Neutrophil (primary cell): ENCODE measurements at regions not wholly inside any gene's neighbourhood (a gene's known extent, or its start where the extent isn't known, plus 50 kb on each side); places are given as distances from the start of the nearest gene placed in this dataset.

Experiments used
- H3K27ac ChIP-seq: fragments of 200-600 bp; sonication (generic); 2 replicates; pipeline ENCODE4 v1.5.1; 2016; ENCODE audit warnings: mild to moderate bottlenecking, moderate library complexity
- H3K27me3 ChIP-seq: fragments of 200-600 bp; sonication (generic); 2 replicates; pipeline ENCODE4 v1.6.0; 2016; ENCODE audit warnings: mild to moderate bottlenecking
- H3K36me3 ChIP-seq: fragments of 200-600 bp; sonication (generic); 2 replicates; pipeline ENCODE4 v1.5.1; 2017
- H3K4me1 ChIP-seq, 2 experiments: fragments of 200-600 bp in 1 of 2; sonication (generic) in 1 of 2; 1 replicate in 1 of 2; 2 replicates in 1 of 2; pipeline versions ENCODE4 v1.5.1 to v1.6.1; 2013 to 2016; ENCODE audit warnings: low read depth in 1 of 2, low read length in 1 of 2, mild to moderate bottlenecking in 1 of 2, moderate library complexity in 1 of 2; ENCODE audit not compliant: control insufficient read depth in 1 of 2, insufficient read depth in 1 of 2
- H3K4me3 ChIP-seq, 2 experiments: fragments of 200-600 bp in 1 of 2; sonication (generic) in 1 of 2; 1 replicate in 1 of 2; 2 replicates in 1 of 2; pipeline ENCODE4 v1.5.1; 2013 to 2016; ENCODE audit warnings: low read depth in 1 of 2, low read length in 1 of 2, mild to moderate bottlenecking in 1 of 2, moderate library complexity in 1 of 2
- H3K9me3 ChIP-seq: fragments of 200-600 bp; sonication (generic); 2 replicates; pipeline ENCODE4 v1.5.1; 2016
- CTCF ChIP-seq: fragments of 200-600 bp; sonication (generic); IDR thresholded peaks from 2 replicates; pipeline ENCODE4 v1.5.1; 2016; ENCODE audit warnings: antibody characterized with exemption

GRCh38 chr5:34598177-34598794, 57.8 kb upstream of the RAI14 start:
- no peak for TF ChIP-seq CTCF
- H3K9me3 ChIP-seq, result no peaks in the 10 kb centered on the region
- no peaks in the 10 kb centered on the region for H3K27me3 ChIP-seq
- H3K4me1 ChIP-seq, result no peaks in the 10 kb centered on the region
- no peak overlapping the region for H3K27ac ChIP-seq
- no peaks in the 10 kb centered on the region for H3K36me3 ChIP-seq
- no peak overlapping the region for H3K4me3 ChIP-seq

- TF ChIP-seq CTCF, result no peak
- Histone ChIP-seq H3K27ac (no peak overlapping the region), H3K36me3 (no peaks in the 10 kb centered on the region), H3K4me1 (no peaks in the 10 kb centered on the region), H3K27me3 (no peaks in the 10 kb centered on the region), H3K9me3 (no peaks in the 10 kb centered on the region), H3K4me3 (no peak overlapping the region)
These were observed 56.5 kb upstream of the RAI14 start for GRCh38 chr5:34599471-34600117.

- TF ChIP-seq CTCF, result no peak
- Histone ChIP-seq H3K27ac (no peak overlapping the region), H3K9me3 (no peaks in the 10 kb centered on the region), H3K4me1 (no peaks in the 10 kb centered on the region), H3K27me3 (no peaks in the 10 kb centered on the region), H3K4me3 (no peak overlapping the region), H3K36me3 (no peaks in the 10 kb centered on the region)
These were observed 56.0 kb upstream of the RAI14 start for GRCh38 chr5:34600118-34600493.

GRCh38 chr5:34603378-34603777, 52.8 kb upstream of the RAI14 start:
- Histone ChIP-seq H3K4me3 (no peak overlapping the region), H3K27ac (no peak overlapping the region), H3K27me3 (no peaks in the 10 kb centered on the region), H3K4me1 (no peaks in the 10 kb centered on the region), H3K9me3 (no peaks in the 10 kb centered on the region), H3K36me3 (no peaks in the 10 kb centered on the region)
- TF ChIP-seq CTCF, result no peak

GRCh38 chr5:34604119-34604675, 51.9 kb upstream of the RAI14 start:
- no peak overlapping the region for H3K27ac ChIP-seq
- H3K4me3 ChIP-seq, result no peak overlapping the region
- TF ChIP-seq CTCF, result no peak
- no peaks in the 10 kb centered on the region for H3K27me3 ChIP-seq
- no peaks in the 10 kb centered on the region for H3K4me1 ChIP-seq
- H3K36me3 ChIP-seq, result no peaks in the 10 kb centered on the region
- no peaks in the 10 kb centered on the region for H3K9me3 ChIP-seq
